Activated T-cell treated with anti-CD3 and anti-CD28 coated beads, Interleukin-2, amount 50 U/mL, for 4 hours (primary cell): ENCODE measurements at regions not wholly inside any gene's neighbourhood (a gene's known extent, or its start where the extent isn't known, plus 50 kb on each side); places are given as distances from the start of the nearest gene placed in this dataset.
"Not testable (repeated sequence)": the region's sequence is repeated elsewhere in the genome, so short reads cannot be mapped to it uniquely, and the experiment has no call there.

ENCODE experiments used
- ATAC-seq, 2 donors: fragments of 200-7000 bp; cut with Tn5 transposase; one replicate each; pipeline ENCODE4 v1.10.0; 2021
- DNase-seq: peaks from one replicate; pipeline ENCODE4 v3.0.0-alpha.2; 2020
- H3K27me3 Mint-ChIP-seq: one replicate; pipeline ENCODE4 v1.8.0; 2021; ENCODE audit warnings: low read depth, mixed read lengths
- H3K36me3 Mint-ChIP-seq: one replicate; pipeline ENCODE4 v1.8.0; 2022; ENCODE audit warnings: mixed read lengths; ENCODE audit not compliant: insufficient read depth
- H3K4me1 Mint-ChIP-seq: one replicate; pipeline ENCODE4 v1.8.0; 2021; ENCODE audit warnings: low read depth, mixed read lengths
- H3K4me3 Mint-ChIP-seq: one replicate; pipeline ENCODE4 v1.8.0; 2021; ENCODE audit warnings: mild to moderate bottlenecking, moderate library complexity, mixed read lengths
- H3K9me3 Mint-ChIP-seq: one replicate; pipeline ENCODE4 v1.8.0; 2021; ENCODE audit warnings: mixed read lengths

GRCh38 chr10:14439451-14440259 lies 108.9 kb upstream of the FRMD4A start:
- DNase-seq (no peak), ATAC-seq (no peak)
- no peaks in the 10 kb centered on the region for H3K4me1 Mint-ChIP-seq
- H3K9me3 Mint-ChIP-seq, result no peaks in the 10 kb centered on the region
- H3K27me3 Mint-ChIP-seq, result peaks cover 9% of the 10 kb centered on the region
- no peak overlapping the region for H3K4me3 Mint-ChIP-seq
- H3K36me3 Mint-ChIP-seq, result no peaks in the 10 kb centered on the region

- no peaks in the 10 kb centered on the region for H3K4me1 Mint-ChIP-seq
- peaks cover 9% of the 10 kb centered on the region for H3K27me3 Mint-ChIP-seq
- H3K36me3 Mint-ChIP-seq, result no peaks in the 10 kb centered on the region
- ATAC-seq (no peak), DNase-seq (no peak)
- H3K4me3 Mint-ChIP-seq, result no peak overlapping the region
- peaks cover under 1% of the 10 kb centered on the region for H3K9me3 Mint-ChIP-seq
Measured at GRCh38 chr10:14438576-14438975, 107.9 kb upstream of the FRMD4A start.

- ATAC-seq, result no peak
- no peaks in the 10 kb centered on the region for H3K36me3 Mint-ChIP-seq
- no peak overlapping the region for H3K4me3 Mint-ChIP-seq
- no peak for DNase-seq
- H3K4me1 Mint-ChIP-seq, result no peaks in the 10 kb centered on the region
- H3K9me3 Mint-ChIP-seq, result peaks cover 4% of the 10 kb centered on the region
- H3K27me3 Mint-ChIP-seq, result peaks cover 9% of the 10 kb centered on the region
Measured at GRCh38 chr10:14438057-14438456, 107.3 kb upstream of the FRMD4A start.

- Mint-ChIP-seq H3K36me3 (no peaks in the 10 kb centered on the region), H3K27me3 (peaks cover 4% of the 10 kb centered on the region), H3K9me3 (peaks cover 4% of the 10 kb centered on the region), H3K4me3 (no peak overlapping the region), H3K4me1 (no peaks in the 10 kb centered on the region)
- ATAC-seq, result no peak
- no peak for DNase-seq
Measured at GRCh38 chr10:14435976-14436632, 105.4 kb upstream of the FRMD4A start.

GRCh38 chr10:14433147-14433546 lies 102.4 kb upstream of the FRMD4A start:
- Mint-ChIP-seq H3K4me1 (no peaks in the 10 kb centered on the region), H3K27me3 (peaks cover 5% of the 10 kb centered on the region), H3K4me3 (no peak overlapping the region), H3K36me3 (no peaks in the 10 kb centered on the region), H3K9me3 (peaks cover 4% of the 10 kb centered on the region)
- no peak for ATAC-seq
- no peak for DNase-seq

GRCh38 chr10:14431868-14432267 lies 101.1 kb upstream of the FRMD4A start:
- H3K4me1 Mint-ChIP-seq, result no peaks in the 10 kb centered on the region
- no peak overlapping the region for H3K4me3 Mint-ChIP-seq
- DNase-seq (no peak), ATAC-seq (no peak)
- H3K27me3 Mint-ChIP-seq, result peaks cover 5% of the 10 kb centered on the region
- peaks cover 4% of the 10 kb centered on the region for H3K9me3 Mint-ChIP-seq
- H3K36me3 Mint-ChIP-seq, result no peaks in the 10 kb centered on the region

- Mint-ChIP-seq H3K27me3 (peaks cover 9% of the 10 kb centered on the region), H3K36me3 (no peaks in the 10 kb centered on the region), H3K9me3 (peaks cover 4% of the 10 kb centered on the region), H3K4me1 (no peaks in the 10 kb centered on the region), H3K4me3 (no peak overlapping the region)
- DNase-seq (no peak), ATAC-seq (no peak)
Measured at GRCh38 chr10:14429043-14429700, 98.4 kb upstream of the FRMD4A start.

GRCh38 chr10:14425034-14425433 lies 94.3 kb upstream of the FRMD4A start:
- H3K27me3 Mint-ChIP-seq, result peaks cover 8% of the 10 kb centered on the region
- H3K4me1 Mint-ChIP-seq, result no peaks in the 10 kb centered on the region
- ATAC-seq, result no peak

GRCh38 chr10:14423111-14423744 lies 92.5 kb upstream of the FRMD4A start:
- H3K36me3 Mint-ChIP-seq, result no peaks in the 10 kb centered on the region
- peaks cover 6% of the 10 kb centered on the region for H3K27me3 Mint-ChIP-seq
- no peak for DNase-seq

More at GRCh38 chr10:14425034-14425433, 94.3 kb upstream of the FRMD4A start:
- Mint-ChIP-seq H3K4me3 (no peak overlapping the region), H3K9me3 (no peaks in the 10 kb centered on the region), H3K36me3 (no peaks in the 10 kb centered on the region)
- DNase-seq, result no peak

GRCh38 chr10:14422431-14422830 lies 91.7 kb upstream of the FRMD4A start:
- no peak for ATAC-seq
- no peaks in the 10 kb centered on the region for H3K9me3 Mint-ChIP-seq
- no peak for DNase-seq
- H3K4me1 Mint-ChIP-seq, result no peaks in the 10 kb centered on the region
- no peaks in the 10 kb centered on the region for H3K36me3 Mint-ChIP-seq
- peaks cover 9% of the 10 kb centered on the region for H3K27me3 Mint-ChIP-seq
- H3K4me3 Mint-ChIP-seq, result no peak overlapping the region

More at GRCh38 chr10:14423111-14423744, 92.5 kb upstream of the FRMD4A start:
- no peaks in the 10 kb centered on the region for H3K9me3 Mint-ChIP-seq
- H3K4me1 Mint-ChIP-seq, result no peaks in the 10 kb centered on the region
- no peak overlapping the region for H3K4me3 Mint-ChIP-seq
- ATAC-seq, result no peak

- Mint-ChIP-seq H3K27me3 (peaks cover 12% of the 10 kb centered on the region), H3K36me3 (no peaks in the 10 kb centered on the region), H3K4me3 (no peak overlapping the region), H3K4me1 (no peaks in the 10 kb centered on the region), H3K9me3 (no peaks in the 10 kb centered on the region)
- no peak for ATAC-seq
- DNase-seq, result no peak
Measured at GRCh38 chr10:14421941-14422340, 91.2 kb upstream of the FRMD4A start.

- H3K27me3 Mint-ChIP-seq, result peaks cover 30% of the 10 kb centered on the region
- not testable (repeated sequence) for H3K36me3 Mint-ChIP-seq, DNase-seq, ATAC-seq, H3K4me1 Mint-ChIP-seq, H3K4me3 Mint-ChIP-seq, H3K9me3 Mint-ChIP-seq
Measured at GRCh38 chr10:14417336-14417735, 86.6 kb upstream of the FRMD4A start.

- DNase-seq (no peak), ATAC-seq (no peak)
- H3K4me3 Mint-ChIP-seq, result no peak overlapping the region
- peaks cover 32% of the 10 kb centered on the region for H3K27me3 Mint-ChIP-seq
- H3K4me1 Mint-ChIP-seq, result peaks cover 1% of the 10 kb centered on the region
- H3K9me3 Mint-ChIP-seq, result no peaks in the 10 kb centered on the region
- H3K36me3 Mint-ChIP-seq, result no peaks in the 10 kb centered on the region
Measured at GRCh38 chr10:14416308-14416700, 85.6 kb upstream of the FRMD4A start.

GRCh38 chr10:14415676-14416307 lies 85.1 kb upstream of the FRMD4A start:
- H3K9me3 Mint-ChIP-seq, result no peaks in the 10 kb centered on the region
- no peak overlapping the region for H3K4me3 Mint-ChIP-seq
- no peaks in the 10 kb centered on the region for H3K36me3 Mint-ChIP-seq
- no peak for ATAC-seq
- H3K27me3 Mint-ChIP-seq, result peaks cover 32% of the 10 kb centered on the region
- DNase-seq, result no peak
- H3K4me1 Mint-ChIP-seq, result peaks cover 4% of the 10 kb centered on the region
